ENCODE measurements at regions not wholly inside any gene's neighbourhood (a gene's known extent, or its start where the extent isn't known, plus 50 kb on each side); places are given as distances from the start of the nearest gene placed in this dataset.
"Not testable (repeated sequence)": the region's sequence is repeated elsewhere in the genome, so short reads cannot be mapped to it uniquely, and the experiment has no call there.

DNA sequence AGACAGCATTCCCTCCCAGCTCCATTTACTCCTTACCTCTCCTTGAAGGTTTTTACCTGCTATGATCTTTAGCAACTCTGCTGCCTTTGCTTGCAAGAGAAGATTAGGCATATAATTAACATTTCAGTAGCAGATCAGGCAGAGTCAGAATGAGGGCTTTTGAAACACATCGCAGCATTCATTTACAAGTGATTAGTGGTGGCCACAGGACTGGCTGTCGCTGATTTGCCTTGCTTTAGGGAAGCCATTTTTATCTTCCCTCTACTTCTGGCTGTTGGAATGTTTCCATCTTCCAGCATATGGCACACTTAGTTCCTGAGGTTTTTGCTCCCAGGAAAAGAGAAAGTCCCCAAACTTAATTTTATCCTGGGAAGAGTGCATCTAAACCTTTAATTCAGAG lies 124.0 kb downstream of the SPATA31A6 start:
- TF ChIP-seq, protein P1, sequence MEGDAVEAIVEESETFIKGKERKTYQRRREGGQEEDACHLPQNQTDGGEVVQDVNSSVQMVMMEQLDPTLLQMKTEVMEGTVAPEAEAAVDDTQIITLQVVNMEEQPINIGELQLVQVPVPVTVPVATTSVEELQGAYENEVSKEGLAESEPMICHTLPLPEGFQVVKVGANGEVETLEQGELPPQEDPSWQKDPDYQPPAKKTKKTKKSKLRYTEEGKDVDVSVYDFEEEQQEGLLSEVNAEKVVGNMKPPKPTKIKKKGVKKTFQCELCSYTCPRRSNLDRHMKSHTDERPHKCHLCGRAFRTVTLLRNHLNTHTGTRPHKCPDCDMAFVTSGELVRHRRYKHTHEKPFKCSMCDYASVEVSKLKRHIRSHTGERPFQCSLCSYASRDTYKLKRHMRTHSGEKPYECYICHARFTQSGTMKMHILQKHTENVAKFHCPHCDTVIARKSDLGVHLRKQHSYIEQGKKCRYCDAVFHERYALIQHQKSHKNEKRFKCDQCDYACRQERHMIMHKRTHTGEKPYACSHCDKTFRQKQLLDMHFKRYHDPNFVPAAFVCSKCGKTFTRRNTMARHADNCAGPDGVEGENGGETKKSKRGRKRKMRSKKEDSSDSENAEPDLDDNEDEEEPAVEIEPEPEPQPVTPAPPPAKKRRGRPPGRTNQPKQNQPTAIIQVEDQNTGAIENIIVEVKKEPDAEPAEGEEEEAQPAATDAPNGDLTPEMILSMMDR (IDR thresholded peaks at IDR 0.05), result not testable (repeated sequence)
- not testable (repeated sequence) for TF ChIP-seq ZFX (IDR thresholded peaks at IDR 0.05; ENCODE audit: borderline replicate concordance)

Data from 22Rv1 (cell line).